ENCODE measurements at regions not wholly inside any gene's neighbourhood (a gene's known extent, or its start where the extent isn't known, plus 50 kb on each side); places are given as distances from the start of the nearest gene placed in this dataset.
"Not testable (repeated sequence)": the region's sequence is repeated elsewhere in the genome, so short reads cannot be mapped to it uniquely, and the experiment has no call there.

GRCh38 chr4:188955066-188955465 lies 815.8 kb downstream of the TRIML1 start:
- H3K9me3 ChIP-seq (ENCODE audit: control insufficient read depth, low read length), result no peaks in the 10 kb centered on the region
- no peak overlapping the region for H3K4me3 ChIP-seq (ENCODE audit: extremely low read depth, insufficient read depth, low read length, poor library complexity, severe bottlenecking)
- H3K27ac ChIP-seq (ENCODE audit: low read depth, low read length, severe bottlenecking), result no peak overlapping the region
- no peaks in the 10 kb centered on the region for H3K36me3 ChIP-seq (ENCODE audit: control insufficient read depth, insufficient read depth, low read length)
- 80% methylated on average over 1 of the region's 2 CpGs; no CpG with 5 or more reads in 1 of the 2 experiments for WGBS, 2 experiments (ENCODE audit: insufficient coverage in 2 of 2)
- H3K4me1 ChIP-seq (ENCODE audit: control insufficient read depth, insufficient read depth, low read length, poor library complexity, severe bottlenecking), result no peaks in the 10 kb centered on the region

- Histone ChIP-seq H3K27ac (ENCODE audit: low read depth, low read length, severe bottlenecking) (no peak overlapping the region), H3K4me1 (ENCODE audit: control insufficient read depth, insufficient read depth, low read length, poor library complexity, severe bottlenecking) (peaks cover 5% of the 10 kb centered on the region), H3K9me3 (ENCODE audit: control insufficient read depth, low read length) (no peaks in the 10 kb centered on the region), H3K36me3 (ENCODE audit: control insufficient read depth, insufficient read depth, low read length) (no peaks in the 10 kb centered on the region), H3K4me3 (ENCODE audit: extremely low read depth, insufficient read depth, low read length, poor library complexity, severe bottlenecking) (no peak overlapping the region)
- 85% methylated on average over 2 of the region's 4 CpGs; no CpG with 5 or more reads in 1 of the 2 experiments for WGBS, 2 experiments (ENCODE audit: insufficient coverage in 2 of 2)
Observed at GRCh38 chr4:188956566-188956965, 817.3 kb downstream of the TRIML1 start.

GRCh38 chr4:188958346-188958745 lies 819.1 kb downstream of the TRIML1 start:
- Histone ChIP-seq H3K36me3 (ENCODE audit: control insufficient read depth, insufficient read depth, low read length) (no peaks in the 10 kb centered on the region), H3K27ac (ENCODE audit: low read depth, low read length, severe bottlenecking) (no peak overlapping the region), H3K9me3 (ENCODE audit: control insufficient read depth, low read length) (no peaks in the 10 kb centered on the region), H3K4me1 (ENCODE audit: control insufficient read depth, insufficient read depth, low read length, poor library complexity, severe bottlenecking) (peaks cover 5% of the 10 kb centered on the region), H3K4me3 (ENCODE audit: extremely low read depth, insufficient read depth, low read length, poor library complexity, severe bottlenecking) (no peak overlapping the region)

- Histone ChIP-seq H3K36me3 (ENCODE audit: control insufficient read depth, insufficient read depth, low read length) (no peaks in the 10 kb centered on the region), H3K27ac (ENCODE audit: low read depth, low read length, severe bottlenecking) (no peak overlapping the region), H3K9me3 (ENCODE audit: control insufficient read depth, low read length) (no peaks in the 10 kb centered on the region), H3K4me3 (ENCODE audit: extremely low read depth, insufficient read depth, low read length, poor library complexity, severe bottlenecking) (no peak overlapping the region), H3K4me1 (ENCODE audit: control insufficient read depth, insufficient read depth, low read length, poor library complexity, severe bottlenecking) (peaks cover 5% of the 10 kb centered on the region)
- 87% methylated on average over 4 to 5 of the region's 6 CpGs for WGBS, 2 experiments (ENCODE audit: insufficient coverage in 2 of 2)
Observed at GRCh38 chr4:188959424-188959823, 820.2 kb downstream of the TRIML1 start.

GRCh38 chr4:188960411-188961093 lies 821.3 kb downstream of the TRIML1 start:
- no peaks in the 10 kb centered on the region for H3K36me3 ChIP-seq (ENCODE audit: control insufficient read depth, insufficient read depth, low read length)

GRCh38 chr4:188971125-188971524 lies 831.9 kb downstream of the TRIML1 start:
- Histone ChIP-seq H3K4me3 (ENCODE audit: extremely low read depth, insufficient read depth, low read length, poor library complexity, severe bottlenecking) (no peak overlapping the region), H3K9me3 (ENCODE audit: control insufficient read depth, low read length) (peaks cover 7% of the 10 kb centered on the region), H3K27ac (ENCODE audit: low read depth, low read length, severe bottlenecking) (no peak overlapping the region), H3K36me3 (ENCODE audit: control insufficient read depth, insufficient read depth, low read length) (no peaks in the 10 kb centered on the region), H3K4me1 (ENCODE audit: control insufficient read depth, insufficient read depth, low read length, poor library complexity, severe bottlenecking) (no peaks in the 10 kb centered on the region)
- 38% methylated on average over 2 of the region's 3 CpGs; no CpG with 5 or more reads in 1 of the 2 experiments for WGBS, 2 experiments (ENCODE audit: insufficient coverage in 2 of 2)

More at GRCh38 chr4:188960411-188961093, 821.3 kb downstream of the TRIML1 start:
- no peak overlapping the region for H3K4me3 ChIP-seq (ENCODE audit: extremely low read depth, insufficient read depth, low read length, poor library complexity, severe bottlenecking)
- peaks cover 5% of the 10 kb centered on the region for H3K4me1 ChIP-seq (ENCODE audit: control insufficient read depth, insufficient read depth, low read length, poor library complexity, severe bottlenecking)
- H3K9me3 ChIP-seq (ENCODE audit: control insufficient read depth, low read length), result no peaks in the 10 kb centered on the region
- H3K27ac ChIP-seq (ENCODE audit: low read depth, low read length, severe bottlenecking), result no peak overlapping the region
- WGBS, 2 experiments (ENCODE audit: insufficient coverage in 2 of 2), result 69% methylated on average over 2 of the region's 4 CpGs; no CpG with 5 or more reads in 1 of the 2 experiments

- Histone ChIP-seq H3K4me1 (ENCODE audit: control insufficient read depth, insufficient read depth, low read length, poor library complexity, severe bottlenecking) (peaks cover 19% of the 10 kb centered on the region), H3K4me3 (ENCODE audit: extremely low read depth, insufficient read depth, low read length, poor library complexity, severe bottlenecking) (no peak overlapping the region), H3K36me3 (ENCODE audit: control insufficient read depth, insufficient read depth, low read length) (no peaks in the 10 kb centered on the region), H3K9me3 (ENCODE audit: control insufficient read depth, low read length) (peaks cover 7% of the 10 kb centered on the region), H3K27ac (ENCODE audit: low read depth, low read length, severe bottlenecking) (no peak overlapping the region)
- WGBS, 2 experiments (ENCODE audit: insufficient coverage in 2 of 2), result 88 to 94% methylated on average over 7 to 9 of the region's 10 CpGs
Observed at GRCh38 chr4:188975271-188975670, 836.0 kb downstream of the TRIML1 start.

- Histone ChIP-seq H3K36me3 (ENCODE audit: control insufficient read depth, insufficient read depth, low read length) (no peaks in the 10 kb centered on the region), H3K4me1 (ENCODE audit: control insufficient read depth, insufficient read depth, low read length, poor library complexity, severe bottlenecking) (peaks cover 19% of the 10 kb centered on the region), H3K9me3 (ENCODE audit: control insufficient read depth, low read length) (peaks cover 7% of the 10 kb centered on the region), H3K27ac (ENCODE audit: low read depth, low read length, severe bottlenecking) (peak overlapping the region; percentile 19), H3K4me3 (ENCODE audit: extremely low read depth, insufficient read depth, low read length, poor library complexity, severe bottlenecking) (no peak overlapping the region)
- WGBS, 2 experiments (ENCODE audit: insufficient coverage in 2 of 2), result 0% methylated on average over 1 of the region's 2 CpGs; no CpG with 5 or more reads in 1 of the 2 experiments
Observed at GRCh38 chr4:188976644-188977115, 837.4 kb downstream of the TRIML1 start.

- H3K4me3 ChIP-seq (ENCODE audit: extremely low read depth, insufficient read depth, low read length, poor library complexity, severe bottlenecking); H3K9me3 ChIP-seq (ENCODE audit: control insufficient read depth, low read length); H3K36me3 ChIP-seq (ENCODE audit: control insufficient read depth, insufficient read depth, low read length); H3K27ac ChIP-seq (ENCODE audit: low read depth, low read length, severe bottlenecking): not testable (repeated sequence)
- H3K4me1 ChIP-seq (ENCODE audit: control insufficient read depth, insufficient read depth, low read length, poor library complexity, severe bottlenecking), result peaks cover 19% of the 10 kb centered on the region
- 56 to 80% methylated on average over 3 to 5 of the region's 6 CpGs for WGBS, 2 experiments (ENCODE audit: insufficient coverage in 2 of 2)
Observed at GRCh38 chr4:188977232-188977631, 838.0 kb downstream of the TRIML1 start.

GRCh38 chr4:188984518-188984917 lies 845.3 kb downstream of the TRIML1 start:
- Histone ChIP-seq H3K4me3 (ENCODE audit: extremely low read depth, insufficient read depth, low read length, poor library complexity, severe bottlenecking) (no peak overlapping the region), H3K4me1 (ENCODE audit: control insufficient read depth, insufficient read depth, low read length, poor library complexity, severe bottlenecking) (peaks cover 9% of the 10 kb centered on the region), H3K9me3 (ENCODE audit: control insufficient read depth, low read length) (no peaks in the 10 kb centered on the region), H3K36me3 (ENCODE audit: control insufficient read depth, insufficient read depth, low read length) (no peaks in the 10 kb centered on the region), H3K27ac (ENCODE audit: low read depth, low read length, severe bottlenecking) (no peak overlapping the region)
- no CpG with 5 or more reads among the region's 1 CpG for WGBS, 2 experiments (ENCODE audit: insufficient coverage in 2 of 2)

- Histone ChIP-seq H3K4me3 (ENCODE audit: extremely low read depth, insufficient read depth, low read length, poor library complexity, severe bottlenecking) (no peak overlapping the region), H3K27ac (ENCODE audit: low read depth, low read length, severe bottlenecking) (no peak overlapping the region), H3K36me3 (ENCODE audit: control insufficient read depth, insufficient read depth, low read length) (no peaks in the 10 kb centered on the region), H3K9me3 (ENCODE audit: control insufficient read depth, low read length) (no peaks in the 10 kb centered on the region), H3K4me1 (ENCODE audit: control insufficient read depth, insufficient read depth, low read length, poor library complexity, severe bottlenecking) (peaks cover 9% of the 10 kb centered on the region)
- WGBS, 2 experiments (ENCODE audit: insufficient coverage in 2 of 2), result no CpG with 5 or more reads among the region's 2 CpGs
Observed at GRCh38 chr4:188986271-188986689, 847.0 kb downstream of the TRIML1 start.
